H9 (cell line): ENCODE measurements at regions not wholly inside any gene's neighbourhood (a gene's known extent, or its start where the extent isn't known, plus 50 kb on each side); places are given as distances from the start of the nearest gene placed in this dataset.

Source experiments
- DNase-seq: peaks from one replicate; pipeline ENCODE4 v3.0.0-alpha.2; 2017
- H2AFZ ChIP-seq: one replicate; pipeline ENCODE4 v1.6.1; 2013; ENCODE audit warnings: mild to moderate bottlenecking, low read length, control low read depth, moderate library complexity
- H2AK5ac ChIP-seq: 2 replicates; pipeline ENCODE4 v1.6.1; 2013; ENCODE audit warnings: low read length, control low read depth, mixed read lengths; ENCODE audit not compliant: insufficient read length
- H2BK120ac ChIP-seq: one replicate; pipeline ENCODE4 v1.6.1; 2013; ENCODE audit warnings: low read depth, mild to moderate bottlenecking, low read length, control low read depth, inconsistent platforms; ENCODE audit not compliant: poor library complexity, severe bottlenecking
- H2BK12ac ChIP-seq: 2 replicates; pipeline ENCODE4 v1.6.1; 2013; ENCODE audit warnings: low read length, control low read depth, mixed read lengths, low read depth; ENCODE audit not compliant: insufficient read length
- H2BK15ac ChIP-seq: 2 replicates; pipeline ENCODE4 v1.6.1; 2013; ENCODE audit warnings: low read depth, low read length, control low read depth
- H2BK20ac ChIP-seq: one replicate; pipeline ENCODE4 v1.6.1; 2013; ENCODE audit warnings: low read depth, mild to moderate bottlenecking, low read length, control low read depth, inconsistent platforms; ENCODE audit not compliant: poor library complexity, severe bottlenecking
- H2BK5ac ChIP-seq: 2 replicates; pipeline ENCODE4 v1.6.1; 2013; ENCODE audit warnings: low read length, control low read depth, mixed read lengths; ENCODE audit not compliant: insufficient read length
- H3K14ac ChIP-seq: 2 replicates; pipeline ENCODE4 v1.6.1; 2013; ENCODE audit warnings: low read length, control low read depth; ENCODE audit not compliant: insufficient read depth
- H3K18ac ChIP-seq: 2 replicates; pipeline ENCODE4 v1.6.1; 2013; ENCODE audit warnings: low read depth, mild to moderate bottlenecking, mixed read lengths, low read length, control low read depth; ENCODE audit not compliant: insufficient read length
- H3K23ac ChIP-seq: 2 replicates; pipeline ENCODE4 v1.6.1; 2013; ENCODE audit warnings: low read length, control low read depth, mixed read lengths, low read depth; ENCODE audit not compliant: insufficient read length
- H3K23me2 ChIP-seq: 2 replicates; pipeline ENCODE4 v1.6.1; 2013; ENCODE audit warnings: low read depth, mild to moderate bottlenecking, mixed read lengths, low read length, control low read depth; ENCODE audit not compliant: insufficient read length, poor library complexity, severe bottlenecking
- H3K27ac ChIP-seq: 2 replicates; pipeline ENCODE4 v1.5.1; 2013; ENCODE audit warnings: low read length, control low read depth, mixed read lengths, low read depth; ENCODE audit not compliant: insufficient read length
- H3K27me3 ChIP-seq: 2 replicates; pipeline ENCODE4 v1.6.1; 2013; ENCODE audit warnings: low read length, control low read depth, inconsistent platforms; ENCODE audit not compliant: insufficient read depth
- H3K4ac ChIP-seq: 2 replicates; pipeline ENCODE4 v1.6.1; 2013; ENCODE audit warnings: low read depth, mild to moderate bottlenecking, control low read depth, inconsistent platforms, low read length, moderate library complexity
- H3K4me1 ChIP-seq: 2 replicates; pipeline ENCODE4 v1.6.1; 2013; ENCODE audit warnings: low read length, control low read depth, inconsistent platforms; ENCODE audit not compliant: insufficient read depth
- H3K4me2 ChIP-seq: 2 replicates; pipeline ENCODE4 v1.6.1; 2013; ENCODE audit warnings: low read length, control low read depth, mixed read lengths; ENCODE audit not compliant: insufficient read length, insufficient read depth
- H3K56ac ChIP-seq: 2 replicates; pipeline ENCODE4 v1.6.1; 2013; ENCODE audit warnings: low read depth, mild to moderate bottlenecking, mixed read lengths, low read length, control low read depth; ENCODE audit not compliant: insufficient read length
- H3K79me1 ChIP-seq: 2 replicates; pipeline ENCODE4 v1.6.1; 2013; ENCODE audit warnings: low read depth, mild to moderate bottlenecking, moderate library complexity, low read length, control low read depth, inconsistent platforms; ENCODE audit not compliant: insufficient read depth, poor library complexity, severe bottlenecking
- H3K79me2 ChIP-seq: 2 replicates; pipeline ENCODE4 v1.6.1; 2013; ENCODE audit warnings: low read length, control low read depth, inconsistent platforms; ENCODE audit not compliant: insufficient read depth
- H3K9ac ChIP-seq: 2 replicates; pipeline ENCODE4 v1.6.1; 2013; ENCODE audit warnings: low read length, control low read depth, mixed read lengths; ENCODE audit not compliant: insufficient read length; ENCODE audit errors: extremely low read depth
- H3K9me3 ChIP-seq: one replicate; pipeline ENCODE4 v1.6.1; 2013; ENCODE audit warnings: low read depth, low read length, inconsistent platforms; ENCODE audit not compliant: control insufficient read depth
- H3T11ph ChIP-seq: one replicate; pipeline ENCODE4 v1.6.1; 2013; ENCODE audit warnings: mild to moderate bottlenecking, low read length, control low read depth, inconsistent platforms
- H4K20me1 ChIP-seq: one replicate; pipeline ENCODE4 v1.6.1; 2013; ENCODE audit not compliant: control insufficient read depth, insufficient read length, insufficient read depth
- H4K5ac ChIP-seq: 2 replicates; pipeline ENCODE4 v1.6.1; 2013; ENCODE audit warnings: low read depth, mild to moderate bottlenecking, mixed read lengths, low read length, control low read depth; ENCODE audit not compliant: insufficient read length
- H4K8ac ChIP-seq: replicated peaks from 2 replicates; pipeline ENCODE4 v1.6.1; 2013; ENCODE audit warnings: low read length, control low read depth, mixed read lengths, low read depth; ENCODE audit not compliant: insufficient read length
- H4K91ac ChIP-seq: 2 replicates; pipeline ENCODE4 v1.6.1; 2013; ENCODE audit warnings: low read depth, mild to moderate bottlenecking, moderate library complexity, mixed read lengths, low read length, control low read depth; ENCODE audit not compliant: insufficient read length
- H3K27ac Mint-ChIP-seq, 3 experiments: 2 replicates in 2 of 3; 3 replicates in 1 of 3; pipeline ENCODE4 v1.8.0; 2020 to 2021; ENCODE audit warnings: mixed read lengths in 3 of 3, mild to moderate bottlenecking in 1 of 3, moderate library complexity in 1 of 3
- H3K27me3 Mint-ChIP-seq: 2 replicates; pipeline ENCODE4 v1.8.0; 2021; ENCODE audit warnings: low read depth, mild to moderate bottlenecking, moderate library complexity, mixed read lengths
- H3K36me3 Mint-ChIP-seq, 3 experiments: 2 replicates in 2 of 3; 3 replicates in 1 of 3; pipeline ENCODE4 v1.8.0; 2020 to 2021; ENCODE audit warnings: low read depth in 3 of 3, mixed read lengths in 3 of 3; ENCODE audit not compliant: insufficient read depth in 1 of 3
- H3K4me1 Mint-ChIP-seq, 2 experiments: 2 replicates each; pipeline ENCODE4 v1.8.0; 2020; ENCODE audit warnings: mixed read lengths in 2 of 2
- H3K4me3 Mint-ChIP-seq, 2 experiments: 2 replicates in 1 of 2; 3 replicates in 1 of 2; pipeline ENCODE4 v1.8.0; 2020 to 2021; ENCODE audit warnings: mild to moderate bottlenecking in 2 of 2, mixed read lengths in 2 of 2, moderate library complexity in 1 of 2
- H3K9me3 Mint-ChIP-seq, 2 experiments: 2 replicates in 1 of 2; 3 replicates in 1 of 2; pipeline ENCODE4 v1.8.0; 2020; ENCODE audit warnings: mild to moderate bottlenecking in 2 of 2, mixed read lengths in 2 of 2, moderate library complexity in 1 of 2
- CTCF ChIP-seq: fragments of 200-600 bp; sonication (generic); conservative IDR thresholded peaks from 3 replicates; pipeline ENCODE4 v1.8.0; 2021; ENCODE audit warnings: antibody characterized with exemption, mild to moderate bottlenecking
- WGBS: extraction: QIAGEN DNeasy Blood & Tissue Kit; methylation state at CpG from one replicate; pipeline ENCODE4 v1.1.7; 2013; ENCODE audit warnings: missing lambda C conversion rate, low lambda C conversion rate, mixed read lengths; ENCODE audit not compliant: insufficient read length; ENCODE audit errors: extremely low coverage; 5-methylcytosine and 5-hydroxymethylcytosine counted together

GRCh38 chr5:3299441-3299840, 296.2 kb upstream of the IRX1 start:
- H2BK5ac ChIP-seq = no peak overlapping the region
- H2BK15ac ChIP-seq = no peak overlapping the region
- Mint-ChIP-seq H3K36me3 (no peaks in the 10 kb centered on the region), H3K9me3 (peaks cover 0 to 4% of the 10 kb centered on the region in 2 experiments; a peak in 1 of 5 replicates), H3K4me3 (no peak overlapping the region), H3K27me3 (peaks cover 3% of the 10 kb centered on the region), H3K27ac (no peak overlapping the region), H3K4me1 (peaks cover 0 to 7% of the 10 kb centered on the region in 2 experiments; a peak in 2 of 4 replicates)
- H2AFZ ChIP-seq = no peak overlapping the region
- H3K23ac ChIP-seq = no peak overlapping the region
- H3K4me1 ChIP-seq = no peaks in the 10 kb centered on the region
- H2AK5ac ChIP-seq = no peak overlapping the region
- no peak for DNase-seq
- no peak for TF ChIP-seq CTCF
- no CpG with 5 or more reads among the region's 7 CpGs for WGBS
- no peaks in the 10 kb centered on the region for H3K79me1 ChIP-seq
- no peak overlapping the region for H3T11ph ChIP-seq
- no peak overlapping the region for H3K9ac ChIP-seq
- H4K91ac ChIP-seq = no peak overlapping the region
- no peak overlapping the region for H3K56ac ChIP-seq
- H3K4ac ChIP-seq = no peak overlapping the region
- H3K23me2 ChIP-seq = no peaks in the 10 kb centered on the region
- no peak overlapping the region for H2BK20ac ChIP-seq
- H3K4me2 ChIP-seq = no peak overlapping the region
- H3K18ac ChIP-seq = no peak overlapping the region
- H4K8ac ChIP-seq = no peak overlapping the region
- no peaks in the 10 kb centered on the region for H4K20me1 ChIP-seq
- H3K14ac ChIP-seq = no peak overlapping the region
- H2BK120ac ChIP-seq = no peak overlapping the region
- H3K27me3 ChIP-seq = no peaks in the 10 kb centered on the region
- H2BK12ac ChIP-seq = no peak overlapping the region
- H3K27ac ChIP-seq = no peak overlapping the region
- no peaks in the 10 kb centered on the region for H3K79me2 ChIP-seq
- no peaks in the 10 kb centered on the region for H3K9me3 ChIP-seq
- no peak overlapping the region for H4K5ac ChIP-seq
